Erythroblast (primary cell): ENCODE measurements at regions not wholly inside any gene's neighbourhood (a gene's known extent, or its start where the extent isn't known, plus 50 kb on each side); places are given as distances from the start of the nearest gene placed in this dataset.

Source experiments
- GATA1 ChIP-seq: IDR thresholded peaks from 2 replicates; pipeline ENCODE4 v1.6.1; 2011; ENCODE audit warnings: low read depth, mild to moderate bottlenecking, control low read depth, low read length, moderate library complexity
- POLR2A ChIP-seq: IDR thresholded peaks from 2 replicates; pipeline ENCODE4 v1.6.1; 2011; ENCODE audit warnings: mild to moderate bottlenecking, low read length

GRCh38 chr14:41298328-41298690 is 308.4 kb upstream of the LRFN5 start:
- TF ChIP-seq GATA1 (no peak), POLR2A (no peak)
